ENCODE measurements at regions not wholly inside any gene's neighbourhood (a gene's known extent, or its start where the extent isn't known, plus 50 kb on each side); places are given as distances from the start of the nearest gene placed in this dataset.

GRCh38 chr9:2465516-2465915 lies 156.1 kb upstream of the VLDLR start:
- DNase-seq, result no peak

GRCh38 chr9:2465921-2466460 lies 155.6 kb upstream of the VLDLR start:
- DNase-seq, result no peak

DNA sequence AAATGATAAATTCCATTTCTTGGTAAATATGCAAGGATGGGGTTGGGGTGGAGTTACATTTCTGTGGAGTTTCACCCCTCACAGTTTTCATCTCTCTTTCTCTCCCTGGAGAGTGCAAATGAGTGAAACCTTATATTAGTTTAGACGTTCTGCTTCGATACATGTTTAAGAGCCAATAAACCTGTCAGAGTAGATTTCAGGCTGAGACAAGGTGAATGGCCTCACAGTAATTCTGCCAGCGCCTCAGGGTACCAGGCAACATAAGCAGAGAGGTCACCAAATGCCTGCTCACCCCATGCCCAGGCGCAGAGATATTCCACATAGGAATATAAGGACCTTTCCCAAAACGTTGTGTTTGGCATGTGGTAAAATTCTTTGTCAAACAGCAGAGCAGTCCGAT lies 154.9 kb upstream of the VLDLR start:
- no peak for DNase-seq

- peak; percentile 72 for DNase-seq
These were observed 151.8 kb upstream of the VLDLR start for GRCh38 chr9:2469681-2470221.

GRCh38 chr9:2473681-2474080 lies 147.9 kb upstream of the VLDLR start:
- no peak for DNase-seq

GRCh38 chr9:2477755-2478154 lies 143.8 kb upstream of the VLDLR start:
- no peak for DNase-seq

DNA sequence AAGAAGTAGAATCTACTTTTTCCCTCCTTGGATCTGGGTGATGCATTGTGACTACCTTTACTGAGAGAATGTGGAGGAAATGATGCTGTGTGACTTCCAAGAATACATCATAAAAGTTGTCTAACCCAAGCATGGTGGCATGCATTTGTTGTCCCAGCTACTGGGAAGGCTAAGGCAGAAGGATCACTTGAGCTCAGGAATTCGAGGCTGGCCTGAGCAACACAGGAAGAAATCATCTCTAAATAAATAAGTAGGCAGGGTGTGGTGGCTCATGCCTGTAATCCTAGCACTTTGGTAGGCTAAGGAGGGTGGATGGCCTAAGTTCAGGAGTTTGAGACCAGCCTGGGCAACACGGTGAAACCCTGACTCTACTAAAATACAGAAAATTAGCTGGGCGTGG lies 143.2 kb upstream of the VLDLR start:
- no peak for DNase-seq

GRCh38 chr9:2479056-2479565 lies 142.5 kb upstream of the VLDLR start:
- DNase-seq, result no peak

DNA sequence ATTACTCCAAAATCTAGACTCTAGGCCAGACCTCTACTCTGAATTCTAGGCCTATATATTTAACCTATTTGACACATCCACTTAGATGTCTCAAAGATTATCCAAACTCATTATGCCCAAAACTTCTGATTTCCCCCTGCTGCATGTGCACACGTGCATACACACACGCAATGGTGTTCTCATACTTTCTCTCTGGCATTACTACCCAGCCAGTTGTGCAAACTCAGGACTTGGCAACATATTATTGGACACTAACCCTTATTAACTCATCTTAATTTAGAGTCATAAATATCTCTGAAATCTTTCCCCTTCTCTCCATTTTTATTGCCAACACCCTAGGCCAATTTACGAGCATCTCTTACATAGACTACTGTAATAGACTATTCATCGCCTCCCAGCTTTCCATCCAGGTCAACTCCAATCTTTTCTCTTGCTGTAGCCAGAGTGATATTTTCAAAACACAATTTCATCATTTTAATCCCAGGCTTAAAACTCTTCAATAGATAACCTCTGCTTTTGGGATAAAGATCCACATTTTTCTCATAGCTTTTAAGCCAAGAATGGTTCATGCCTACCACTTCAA lies 141.2 kb upstream of the VLDLR start:
- DNase-seq, result no peak

- DNase-seq, result no peak
These were observed 140.4 kb upstream of the VLDLR start for GRCh38 chr9:2481216-2481615.

- no peak for DNase-seq
These were observed 134.6 kb upstream of the VLDLR start for GRCh38 chr9:2486988-2487387.

- peak; percentile 34 for DNase-seq
These were observed 131.7 kb upstream of the VLDLR start for GRCh38 chr9:2489838-2490314.

- no peak for DNase-seq
These were observed 129.4 kb upstream of the VLDLR start for GRCh38 chr9:2492161-2492560.

- DNase-seq, result peak; percentile 39
These were observed 128.5 kb upstream of the VLDLR start for GRCh38 chr9:2493109-2493508.

GRCh38 chr9:2493529-2493928 lies 128.1 kb upstream of the VLDLR start:
- no peak for DNase-seq

- no peak for DNase-seq
These were observed 127.0 kb upstream of the VLDLR start for GRCh38 chr9:2494562-2494961.

- DNase-seq, result no peak
These were observed 126.2 kb upstream of the VLDLR start for GRCh38 chr9:2495221-2496005.

GRCh38 chr9:2496169-2496568 lies 125.4 kb upstream of the VLDLR start:
- no peak for DNase-seq

- no peak for DNase-seq
These were observed 124.7 kb upstream of the VLDLR start for GRCh38 chr9:2496934-2497333.

DNA sequence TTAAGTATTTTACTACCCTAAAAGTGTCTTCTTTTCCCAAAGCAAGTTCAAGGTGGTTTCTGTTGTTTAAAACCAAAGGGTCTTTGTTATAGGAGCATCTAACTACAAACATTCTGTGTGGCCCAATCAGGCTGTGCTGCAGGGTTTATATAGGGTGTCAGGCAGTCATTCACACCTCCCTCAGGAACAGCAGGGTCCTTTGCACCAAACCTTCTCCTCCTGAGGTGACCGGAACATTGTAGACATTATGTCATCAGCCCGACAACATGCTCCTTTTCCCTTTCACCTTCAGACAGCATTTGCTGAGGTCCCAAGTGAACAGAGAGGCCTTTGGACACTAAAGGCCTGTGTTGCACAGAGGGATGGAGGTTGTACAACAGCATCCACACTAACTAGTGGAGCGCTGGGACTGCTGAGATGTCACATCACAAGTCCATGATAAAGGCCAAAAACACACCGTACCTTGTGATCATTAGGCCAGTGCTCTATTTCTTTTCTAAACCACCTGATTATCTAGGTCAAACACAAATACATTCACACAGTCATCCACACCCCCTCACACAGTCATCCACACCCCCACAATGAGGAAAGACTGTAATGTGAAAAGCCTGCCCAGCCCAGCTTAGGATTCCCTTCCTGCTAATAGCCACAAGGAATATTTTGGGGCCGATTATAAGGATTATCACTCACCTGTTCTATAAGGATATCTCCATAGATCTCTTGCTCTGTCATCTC lies 123.8 kb upstream of the VLDLR start:
- no peak for DNase-seq

DNA sequence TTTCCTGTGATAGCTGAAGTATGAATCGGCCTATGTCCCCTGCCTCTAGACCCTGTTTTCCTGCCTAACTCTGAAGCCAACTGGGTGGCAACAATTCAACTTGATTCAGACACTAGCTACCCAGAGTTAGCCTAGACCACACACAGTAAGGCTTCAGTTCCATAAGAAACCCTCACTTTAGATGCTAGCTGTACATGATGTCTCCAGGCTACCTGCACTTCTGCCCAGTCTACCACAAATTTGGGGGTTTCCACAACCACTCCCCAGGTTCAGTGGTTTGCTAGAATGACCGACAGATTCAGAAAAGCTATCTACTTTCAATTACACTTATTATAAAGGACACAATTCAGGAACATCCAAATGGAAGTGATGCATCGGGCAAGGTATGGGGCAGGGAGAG lies 119.4 kb upstream of the VLDLR start:
- DNase-seq, result no peak

GRCh38 chr9:2502760-2503159 lies 118.8 kb upstream of the VLDLR start:
- no peak for DNase-seq

DNA sequence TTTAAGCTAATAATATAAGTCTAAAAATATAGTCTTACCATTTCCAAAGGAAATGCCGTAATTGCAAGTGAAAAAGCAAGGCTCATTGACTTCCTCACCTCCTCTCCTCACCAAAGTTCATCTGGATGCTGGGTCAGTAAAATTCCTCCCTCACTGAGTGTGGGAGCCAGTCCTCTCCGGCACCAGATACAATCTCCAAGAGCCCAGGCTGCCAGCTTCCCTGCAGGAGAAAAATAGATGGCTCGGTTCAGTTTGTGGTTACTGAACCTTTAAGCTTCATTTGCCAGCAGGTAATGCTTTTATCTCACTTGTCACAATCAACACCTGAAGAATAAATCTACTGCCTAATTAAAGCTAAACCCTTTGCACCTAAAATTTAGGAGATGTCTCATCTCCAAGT lies 115.3 kb upstream of the VLDLR start:
- no peak for DNase-seq

All from left hindlimb (tissue), 1 donor.